KBM-7 (cell line): ENCODE measurements at regions not wholly inside any gene's neighbourhood (a gene's known extent, or its start where the extent isn't known, plus 50 kb on each side); places are given as distances from the start of the nearest gene placed in this dataset.

Source experiments
- DNase-seq: peaks from one replicate; pipeline ENCODE4 v3.0.0-alpha.2; 2015
- in situ Hi-C: fragments of 300-500 bp; cut with MboI; formaldehyde crosslinking; loops from 2 replicates; pipeline ENCODE4 v1.14.3; 2020; ENCODE audit warnings: low sequenced_read_pairs, low pct_unique_long_range_greater_than_20kb, mixed read lengths

- DNase-seq = no peak
- in situ Hi-C loops = loop anchor here (10.0 kb wide), 1 partner anchor 65 kb away; no protein-coding TSS in a partner anchor
These were observed 270.7 kb upstream of the RUNX1 start for GRCh38 chr21:35319684-35320283.

- DNase-seq = no peak
- in situ Hi-C loops = no loop called here
These were observed 267.8 kb upstream of the RUNX1 start for GRCh38 chr21:35316933-35317332.

GRCh38 chr21:35316456-35316855, 267.4 kb upstream of the RUNX1 start:
- in situ Hi-C loops = no loop called here
- DNase-seq = no peak

GRCh38 chr21:35314857-35315582, 265.9 kb upstream of the RUNX1 start:
- in situ Hi-C loops = no loop called here

GRCh38 chr21:35311985-35312384, 262.9 kb upstream of the RUNX1 start:
- DNase-seq = no peak
- in situ Hi-C loops = no loop called here

More at GRCh38 chr21:35314857-35315582, 265.9 kb upstream of the RUNX1 start:
- DNase-seq = no peak

GRCh38 chr21:35309316-35309715, 260.2 kb upstream of the RUNX1 start:
- no peak for DNase-seq

GRCh38 chr21:35303085-35303484, 254.0 kb upstream of the RUNX1 start:
- in situ Hi-C loops = no loop called here
- DNase-seq = no peak

More at GRCh38 chr21:35309316-35309715, 260.2 kb upstream of the RUNX1 start:
- in situ Hi-C loops = no loop called here

- DNase-seq = no peak
- in situ Hi-C loops = no loop called here
These were observed 249.7 kb upstream of the RUNX1 start for GRCh38 chr21:35298757-35299156.

GRCh38 chr21:35297665-35298064, 248.6 kb upstream of the RUNX1 start:
- in situ Hi-C loops = no loop called here
- DNase-seq = no peak

- in situ Hi-C loops = no loop called here
- no peak for DNase-seq
These were observed 245.3 kb upstream of the RUNX1 start for GRCh38 chr21:35294231-35294898.

- DNase-seq = peak; percentile 31
- in situ Hi-C loops = no loop called here
These were observed 243.0 kb upstream of the RUNX1 start for GRCh38 chr21:35291973-35292627.

- DNase-seq = no peak
- in situ Hi-C loops = no loop called here
These were observed 241.9 kb upstream of the RUNX1 start for GRCh38 chr21:35291034-35291433.

GRCh38 chr21:35288238-35288637, 239.1 kb upstream of the RUNX1 start:
- DNase-seq = no peak
- in situ Hi-C loops = no loop called here

- in situ Hi-C loops = no loop called here
- no peak for DNase-seq
These were observed 235.1 kb upstream of the RUNX1 start for GRCh38 chr21:35284199-35284598.

GRCh38 chr21:35282944-35283343, 233.8 kb upstream of the RUNX1 start:
- DNase-seq = no peak
- in situ Hi-C loops = no loop called here

GRCh38 chr21:35281956-35282355, 232.9 kb upstream of the RUNX1 start:
- in situ Hi-C loops = no loop called here

GRCh38 chr21:35280231-35280630, 231.1 kb upstream of the RUNX1 start:
- DNase-seq = no peak
- in situ Hi-C loops = no loop called here

More at GRCh38 chr21:35281956-35282355, 232.9 kb upstream of the RUNX1 start:
- DNase-seq = peak; percentile 63

GRCh38 chr21:35275776-35276175, 226.7 kb upstream of the RUNX1 start:
- no peak for DNase-seq
- in situ Hi-C loops = no loop called here

- in situ Hi-C loops = no loop called here
- DNase-seq = no peak
These were observed 225.8 kb upstream of the RUNX1 start for GRCh38 chr21:35274923-35275322.

GRCh38 chr21:35274090-35274489, 225.0 kb upstream of the RUNX1 start:
- in situ Hi-C loops = no loop called here
- DNase-seq = no peak
